ENCODE measurements at regions not wholly inside any gene's neighbourhood (a gene's known extent, or its start where the extent isn't known, plus 50 kb on each side); places are given as distances from the start of the nearest gene placed in this dataset.
A peak's percentile ranks its signal among the peaks of the same experiment; 100 is the strongest.

GRCh38 chr17:77369544-77369971 lies 228.8 kb downstream of the SEC14L1 start (continued):
- TF ChIP-seq, protein P1, sequence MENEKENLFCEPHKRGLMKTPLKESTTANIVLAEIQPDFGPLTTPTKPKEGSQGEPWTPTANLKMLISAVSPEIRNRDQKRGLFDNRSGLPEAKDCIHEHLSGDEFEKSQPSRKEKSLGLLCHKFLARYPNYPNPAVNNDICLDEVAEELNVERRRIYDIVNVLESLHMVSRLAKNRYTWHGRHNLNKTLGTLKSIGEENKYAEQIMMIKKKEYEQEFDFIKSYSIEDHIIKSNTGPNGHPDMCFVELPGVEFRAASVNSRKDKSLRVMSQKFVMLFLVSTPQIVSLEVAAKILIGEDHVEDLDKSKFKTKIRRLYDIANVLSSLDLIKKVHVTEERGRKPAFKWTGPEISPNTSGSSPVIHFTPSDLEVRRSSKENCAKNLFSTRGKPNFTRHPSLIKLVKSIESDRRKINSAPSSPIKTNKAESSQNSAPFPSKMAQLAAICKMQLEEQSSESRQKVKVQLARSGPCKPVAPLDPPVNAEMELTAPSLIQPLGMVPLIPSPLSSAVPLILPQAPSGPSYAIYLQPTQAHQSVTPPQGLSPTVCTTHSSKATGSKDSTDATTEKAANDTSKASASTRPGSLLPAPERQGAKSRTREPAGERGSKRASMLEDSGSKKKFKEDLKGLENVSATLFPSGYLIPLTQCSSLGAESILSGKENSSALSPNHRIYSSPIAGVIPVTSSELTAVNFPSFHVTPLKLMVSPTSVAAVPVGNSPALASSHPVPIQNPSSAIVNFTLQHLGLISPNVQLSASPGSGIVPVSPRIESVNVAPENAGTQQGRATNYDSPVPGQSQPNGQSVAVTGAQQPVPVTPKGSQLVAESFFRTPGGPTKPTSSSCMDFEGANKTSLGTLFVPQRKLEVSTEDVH (IDR thresholded peaks at IDR 0.05; ENCODE audit: low read depth, partially characterized antibody) = no peak
- TF ChIP-seq BCOR (IDR thresholded peaks at IDR 0.05) (no peak), ETV5 (CRISPR knock-in tag; IDR thresholded peaks at IDR 0.05; ENCODE audit: low read depth) (no peak), E2F6 (IDR thresholded peaks at IDR 0.05; ENCODE audit: borderline replicate concordance in 1 of 2, extremely low read depth in 1 of 2, insufficient read depth in 1 of 2, insufficient read length in 1 of 2, low read depth in 1 of 2, low read length in 1 of 2, poor library complexity in 1 of 2, severe bottlenecking in 1 of 2) (no peak), ATF2 (CRISPR knock-in tag; IDR thresholded peaks at IDR 0.05) (no peak), MED1 (CRISPR knock-in tag; IDR thresholded peaks at IDR 0.05; ENCODE audit: borderline replicate concordance) (no peak), ZBTB11 (CRISPR knock-in tag; IDR thresholded peaks at IDR 0.05) (no peak)
- TF ChIP-seq, protein P2, sequence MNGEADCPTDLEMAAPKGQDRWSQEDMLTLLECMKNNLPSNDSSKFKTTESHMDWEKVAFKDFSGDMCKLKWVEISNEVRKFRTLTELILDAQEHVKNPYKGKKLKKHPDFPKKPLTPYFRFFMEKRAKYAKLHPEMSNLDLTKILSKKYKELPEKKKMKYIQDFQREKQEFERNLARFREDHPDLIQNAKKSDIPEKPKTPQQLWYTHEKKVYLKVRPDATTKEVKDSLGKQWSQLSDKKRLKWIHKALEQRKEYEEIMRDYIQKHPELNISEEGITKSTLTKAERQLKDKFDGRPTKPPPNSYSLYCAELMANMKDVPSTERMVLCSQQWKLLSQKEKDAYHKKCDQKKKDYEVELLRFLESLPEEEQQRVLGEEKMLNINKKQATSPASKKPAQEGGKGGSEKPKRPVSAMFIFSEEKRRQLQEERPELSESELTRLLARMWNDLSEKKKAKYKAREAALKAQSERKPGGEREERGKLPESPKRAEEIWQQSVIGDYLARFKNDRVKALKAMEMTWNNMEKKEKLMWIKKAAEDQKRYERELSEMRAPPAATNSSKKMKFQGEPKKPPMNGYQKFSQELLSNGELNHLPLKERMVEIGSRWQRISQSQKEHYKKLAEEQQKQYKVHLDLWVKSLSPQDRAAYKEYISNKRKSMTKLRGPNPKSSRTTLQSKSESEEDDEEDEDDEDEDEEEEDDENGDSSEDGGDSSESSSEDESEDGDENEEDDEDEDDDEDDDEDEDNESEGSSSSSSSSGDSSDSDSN (IDR thresholded peaks at IDR 0.05; ENCODE audit: borderline replicate concordance in 1 of 2, low read depth in 2 of 2, low read length in 2 of 2) = 0 out of 4 replicates have a peak, but pooled peaks of 1 of the 2 experiments have one; percentile 41
- TF ChIP-seq, protein P3, sequence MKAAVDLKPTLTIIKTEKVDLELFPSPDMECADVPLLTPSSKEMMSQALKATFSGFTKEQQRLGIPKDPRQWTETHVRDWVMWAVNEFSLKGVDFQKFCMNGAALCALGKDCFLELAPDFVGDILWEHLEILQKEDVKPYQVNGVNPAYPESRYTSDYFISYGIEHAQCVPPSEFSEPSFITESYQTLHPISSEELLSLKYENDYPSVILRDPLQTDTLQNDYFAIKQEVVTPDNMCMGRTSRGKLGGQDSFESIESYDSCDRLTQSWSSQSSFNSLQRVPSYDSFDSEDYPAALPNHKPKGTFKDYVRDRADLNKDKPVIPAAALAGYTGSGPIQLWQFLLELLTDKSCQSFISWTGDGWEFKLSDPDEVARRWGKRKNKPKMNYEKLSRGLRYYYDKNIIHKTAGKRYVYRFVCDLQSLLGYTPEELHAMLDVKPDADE (conservative IDR thresholded peaks at IDR 0.05; ENCODE audit: control insufficient read depth, low read depth, low read length) = no peak
